OCI-M1 (cell line): ENCODE measurements at regions not wholly inside any gene's neighbourhood (a gene's known extent, or its start where the extent isn't known, plus 50 kb on each side); places are given as distances from the start of the nearest gene placed in this dataset.

Experiments used
- DNase-seq: peaks from one replicate; lab custom pipeline; 2025; lab: John Stamatoyannopoulos, UW

- DNase-seq = no peak
These were observed 51.0 kb upstream of the PICALM start for GRCh38 chr11:86119906-86120305.

DNA sequence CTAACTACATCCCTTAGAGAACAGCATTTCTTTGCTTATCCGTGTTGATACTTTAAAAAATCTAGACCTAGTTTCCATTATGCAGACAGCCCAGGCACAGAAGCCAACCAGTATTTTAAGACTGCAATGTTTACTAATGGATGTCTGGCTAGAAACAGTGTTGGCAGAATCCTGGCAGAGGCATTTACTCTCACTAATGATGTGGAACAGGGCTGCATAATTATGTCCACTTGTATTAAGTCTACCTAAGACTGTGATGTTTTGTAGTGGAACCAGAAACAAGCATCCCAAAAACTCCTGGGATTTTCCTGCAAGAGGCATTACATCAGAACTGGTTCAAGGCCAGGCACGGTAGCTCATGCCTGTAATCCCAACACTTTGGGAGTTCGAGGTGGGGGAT lies 50.2 kb upstream of the PICALM start:
- no peak for DNase-seq
